HepG2 (cell line): ENCODE measurements at regions not wholly inside any gene's neighbourhood (a gene's known extent, or its start where the extent isn't known, plus 50 kb on each side); places are given as distances from the start of the nearest gene placed in this dataset.

Experiments
- ATAC-seq: fragments of 200-7000 bp; cut with Tn5 transposase; 3 replicates; pipeline ENCODE4 v1.9.1; 2020; ENCODE audit warnings: mild to moderate bottlenecking, moderate library complexity
- BruUV-seq: library from RNA; stranded (reverse); fragments of 400-500 nt; replicated peaks from 2 replicates; lab custom pipeline; 2021; lab: Mats Ljungman, UMichigan
- CTCF ChIA-PET: fragments of 300-600 bp; formaldehyde crosslinking; extraction: SDS; loops from one replicate; lab custom pipeline; 2021; ENCODE audit warnings: low total read pairs, inconsistent platforms, low intra/inter-chr PET ratio; lab: Yijun Ruan, JAX
- POLR2A ChIA-PET: fragments of 350-600 bp; sonication (Branson Sonifier 250); formaldehyde crosslinking; loops from one replicate; lab custom pipeline; 2020; ENCODE audit warnings: antibody characterized with exemption, inconsistent platforms; lab: Yijun Ruan, JAX
- DNase-seq: peaks from one replicate; pipeline ENCODE4 v3.0.0-alpha.2; 2015; ENCODE audit warnings: low spot score
- FAIRE-seq: peaks from 3 replicates; lab custom pipeline; 2011; peaks lifted over from hg19 to GRCh38; lab: Jason Lieb, UNC
- H2AFZ ChIP-seq: one replicate; pipeline ENCODE4 v1.6.1; 2011; ENCODE audit warnings: low read length, inconsistent platforms
- H3K27ac ChIP-seq: fragments of 300-600 bp; 3 replicates; pipeline ENCODE4 v1.8.0; 2011; ENCODE audit warnings: mixed run types, mild to moderate bottlenecking, mixed read lengths, low read length, inconsistent platforms; ENCODE audit not compliant: insufficient read depth; ENCODE audit errors: extremely low read length
- H3K27me3 ChIP-seq, 2 experiments: fragments of 200-600 bp in 1 of 2; 2 replicates in 1 of 2; 3 replicates in 1 of 2; pipeline versions ENCODE4 v1.6.0 to v1.8.0; 2011; ENCODE audit warnings: low read length in 2 of 2, mild to moderate bottlenecking in 2 of 2, moderate library complexity in 2 of 2, inconsistent platforms in 1 of 2; ENCODE audit not compliant: insufficient read depth in 2 of 2, control insufficient read depth in 1 of 2
- H3K36me3 ChIP-seq, 2 experiments: fragments of 200-600 bp in 1 of 2; replicated peaks in 1 of 2; 2 replicates in 1 of 2; 3 replicates in 1 of 2; pipeline versions ENCODE4 v1.5.1 to v1.8.0; 2011; ENCODE audit warnings: low read length in 2 of 2, inconsistent platforms in 1 of 2; ENCODE audit not compliant: insufficient read depth in 2 of 2, control insufficient read depth in 1 of 2
- H3K4me1 ChIP-seq: 2 replicates; pipeline ENCODE4 v1.5.1; 2012; ENCODE audit warnings: low read length, inconsistent platforms; ENCODE audit not compliant: insufficient read depth
- H3K4me2 ChIP-seq: 2 replicates; pipeline ENCODE4 v1.6.0; 2011; ENCODE audit warnings: low read depth, low read length, inconsistent platforms
- H3K4me3 ChIP-seq, 3 experiments: fragments of 200-600 bp in 1 of 3; sonication (generic), shearing (Covaris generic) in 1 of 3; replicated peaks in 1 of 3; 2 replicates each; pipeline ENCODE4 v1.5.1; 2011 to 2016; ENCODE audit warnings: low read length in 3 of 3, inconsistent platforms in 2 of 3, low read depth in 2 of 3, mild to moderate bottlenecking in 2 of 3, control low read depth in 1 of 3, mixed read lengths in 1 of 3; ENCODE audit not compliant: insufficient read depth in 1 of 3
- H3K79me2 ChIP-seq: one replicate; pipeline ENCODE4 v1.6.1; 2011; ENCODE audit warnings: low read length, inconsistent platforms; ENCODE audit not compliant: insufficient read depth
- H3K9ac ChIP-seq: 2 replicates; pipeline ENCODE4 v1.6.0; 2011; ENCODE audit warnings: mild to moderate bottlenecking, low read depth, low read length, inconsistent platforms; ENCODE audit not compliant: insufficient read depth
- H3K9me3 ChIP-seq: 2 replicates; pipeline ENCODE4 v1.5.1; 2012; ENCODE audit warnings: mild to moderate bottlenecking, low read length
- H4K20me1 ChIP-seq: 2 replicates; pipeline ENCODE4 v1.6.0; 2011; ENCODE audit warnings: inconsistent platforms, mild to moderate bottlenecking, low read length, moderate library complexity; ENCODE audit not compliant: insufficient read depth
- ARID3A ChIP-seq: IDR thresholded peaks from 2 replicates; pipeline ENCODE4 v1.6.1; 2012; ENCODE audit warnings: low read depth, low read length, improper control_type of control experiment
- BORCS8-MEF2B ChIP-seq: sonication (generic); formaldehyde crosslinking; IDR thresholded peaks from 2 replicates; pipeline ENCODE4 v1.8.0; 2022; ENCODE audit warnings: mild to moderate bottlenecking, missing genetic modification reagents
- HNRNPK ChIP-seq: fragments of 200-400 bp; formaldehyde crosslinking; IDR thresholded peaks from 2 replicates; pipeline ENCODE4 v1.6.1; 2018; ENCODE audit warnings: low read length, low read depth, moderate library complexity, mild to moderate bottlenecking; ENCODE audit not compliant: poor library complexity, severe bottlenecking
- PCBP1 ChIP-seq: fragments of 200-400 bp; formaldehyde crosslinking; IDR thresholded peaks from 2 replicates; pipeline ENCODE4 v1.6.1; 2017; ENCODE audit warnings: mild to moderate bottlenecking, low read depth, low read length, borderline replicate concordance
- ZNF574 ChIP-seq: sonication (generic); formaldehyde crosslinking; IDR thresholded peaks from 2 replicates; pipeline ENCODE4 v1.4.0; 2020; ENCODE audit warnings: missing genetic modification reagents
- WGBS: methylation state at CpG from one replicate; pipeline ENCODE4 v1.1.6; 2017; ENCODE audit warnings: low lambda C conversion rate; 5-methylcytosine and 5-hydroxymethylcytosine counted together
- in situ Hi-C: cut with HindIII; loops from 2 replicates; pipeline ENCODE4 v1.10.0; 2017; ENCODE audit warnings: low pct_unique_long_range_greater_than_20kb; ENCODE audit not compliant: extremely low pct_ligation_motif_present
- intact Hi-C: fragments of 100-400 bp; cut with micrococcal nuclease; formaldehyde crosslinking; loops from one replicate; pipeline ENCODE4 v1.10.0; 2022; ENCODE audit not compliant: unreplicated experiment

GRCh38 chr6:6537488-6538260 is 50.8 kb upstream of the LY86 start:
- Histone ChIP-seq H3K9ac (no peak overlapping the region), H4K20me1 (no peaks in the 10 kb centered on the region), H3K27ac (no peak overlapping the region), H3K27me3 (no peaks in the 10 kb centered on the region; a peak in 1 of 5 replicates), H3K9me3 (no peaks in the 10 kb centered on the region), H3K4me2 (no peak overlapping the region), H2AFZ (no peak overlapping the region), H3K36me3 (no peaks in the 10 kb centered on the region), H3K4me3 (no peak overlapping the region), H3K79me2 (no peaks in the 10 kb centered on the region)
- CTCF ChIA-PET: no interaction called here
- DNase-seq (no peak), FAIRE-seq (no peak), ATAC-seq (no peak)
- POLR2A ChIA-PET: no interaction called here
- intact Hi-C loops: no loop called here
- WGBS: 4% methylated on average over 1 of the region's 1 CpG
- in situ Hi-C loops: no loop called here
- BruUV-seq: no TSS peak
- TF ChIP-seq PCBP1 (0 out of 2 replicates have a peak, but pooled peaks have one; percentile 61), BORCS8-MEF2B (no peak), ZNF574 (no peak), HNRNPK (peak; percentile 96), ARID3A (no peak)
- TF ChIP-seq, all 625 proteins: peak for 2
- H3K4me1 ChIP-seq: no peaks in the 10 kb centered on the region
